WI38 (cell line): ENCODE measurements at regions not wholly inside any gene's neighbourhood (a gene's known extent, or its start where the extent isn't known, plus 50 kb on each side); places are given as distances from the start of the nearest gene placed in this dataset.
"Not testable (repeated sequence)": the region's sequence is repeated elsewhere in the genome, so short reads cannot be mapped to it uniquely, and the experiment has no call there.

ENCODE experiments used
- H3K4me3 ChIP-seq: 2 replicates; pipeline ENCODE4 v1.5.1; 2011; ENCODE audit warnings: low read depth, mild to moderate bottlenecking, control low read depth, low read length
- CTCF ChIP-seq: IDR thresholded peaks from 2 replicates; pipeline ENCODE4 v1.5.1; 2012; ENCODE audit warnings: low read depth, mild to moderate bottlenecking, control low read depth, low read length

DNA sequence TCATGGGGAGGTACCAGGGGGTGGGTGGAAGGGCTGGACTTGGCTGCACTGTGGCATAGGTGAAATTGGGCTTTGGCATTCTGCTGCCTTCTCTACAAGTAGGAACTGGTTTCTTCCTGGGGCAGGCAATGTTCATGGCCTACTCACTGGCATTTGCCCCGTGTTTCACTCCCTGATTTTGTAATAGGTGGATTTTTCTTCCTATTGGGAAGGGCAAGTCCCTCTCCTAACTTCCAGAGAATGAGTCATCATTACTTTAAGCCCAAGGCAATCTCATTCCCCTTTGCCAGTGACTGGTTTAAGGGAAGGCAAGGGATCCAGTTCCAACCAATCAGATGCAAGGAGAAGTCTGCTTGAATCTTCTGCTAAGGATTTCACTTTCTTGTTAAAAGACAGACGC, 67.9 kb upstream of the ANKRD55 start:
- no peak overlapping the region for H3K4me3 ChIP-seq
- no peak for TF ChIP-seq CTCF

GRCh38 chr5:56299212-56299611, 66.1 kb upstream of the ANKRD55 start:
- TF ChIP-seq CTCF = no peak
- H3K4me3 ChIP-seq = no peak overlapping the region

- no peak for TF ChIP-seq CTCF
- no peak overlapping the region for H3K4me3 ChIP-seq
Observed at GRCh38 chr5:56298336-56299090, 65.4 kb upstream of the ANKRD55 start.

DNA sequence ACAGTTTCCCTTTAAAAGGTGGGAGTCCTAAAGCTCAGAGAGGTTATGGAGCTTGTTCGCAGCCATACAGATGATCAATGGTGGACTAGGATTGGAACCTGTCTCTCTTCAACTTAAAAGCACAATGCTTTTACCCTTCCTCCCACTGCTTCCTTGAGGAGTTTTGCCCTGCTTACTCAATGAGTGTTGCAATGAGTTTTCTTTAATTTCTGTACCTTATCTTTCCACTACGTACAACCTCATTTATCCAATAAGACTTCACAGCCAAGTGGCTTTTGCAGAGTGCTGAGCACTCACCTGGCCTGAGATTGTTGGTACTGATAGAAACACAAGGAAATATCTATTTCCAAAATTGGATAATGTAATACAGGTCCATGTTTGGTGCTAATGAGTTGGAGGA, 64.7 kb upstream of the ANKRD55 start:
- no peak overlapping the region for H3K4me3 ChIP-seq
- no peak for TF ChIP-seq CTCF

DNA sequence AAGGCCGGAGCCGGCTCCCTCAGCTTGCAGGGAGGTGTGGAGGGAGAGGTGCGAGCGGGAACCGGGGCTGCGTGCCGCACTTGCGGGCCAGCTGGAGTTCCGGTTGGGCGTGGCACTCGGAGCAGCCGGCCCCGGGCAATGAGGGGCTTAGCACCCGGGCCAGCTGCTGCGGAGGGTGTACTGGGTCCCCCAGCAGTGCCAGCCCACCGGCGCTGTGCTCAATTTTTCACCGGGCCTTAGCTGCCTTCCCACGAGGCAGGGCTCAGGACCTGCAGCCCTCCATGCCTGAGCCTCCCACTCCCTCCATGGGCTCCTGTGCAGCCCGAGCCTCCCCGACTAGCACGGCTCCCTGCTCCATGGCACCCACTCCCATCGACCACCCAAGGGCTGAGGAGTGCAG, 62.2 kb upstream of the ANKRD55 start:
- H3K4me3 ChIP-seq = not testable (repeated sequence)

DNA sequence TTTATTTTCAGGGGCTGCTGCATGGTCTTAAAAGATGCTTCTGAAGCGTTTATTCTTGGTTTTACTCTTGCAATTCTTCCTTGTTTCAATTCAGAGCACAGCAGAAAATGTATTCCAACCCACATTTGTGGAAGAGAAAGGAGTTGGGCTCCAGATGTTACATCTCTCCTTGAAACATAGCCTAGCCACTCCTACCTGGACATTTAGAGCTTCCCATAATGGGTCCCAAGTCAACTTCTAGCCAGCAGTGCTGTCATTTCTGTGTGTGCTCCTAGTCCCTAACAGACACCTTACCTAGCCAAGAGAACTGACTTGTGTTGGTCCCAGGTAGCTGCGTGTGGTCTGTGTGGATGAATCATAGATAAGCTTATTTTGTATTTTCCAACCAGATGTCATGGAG, 61.2 kb upstream of the ANKRD55 start:
- H3K4me3 ChIP-seq = no peak overlapping the region
- TF ChIP-seq CTCF = no peak

DNA sequence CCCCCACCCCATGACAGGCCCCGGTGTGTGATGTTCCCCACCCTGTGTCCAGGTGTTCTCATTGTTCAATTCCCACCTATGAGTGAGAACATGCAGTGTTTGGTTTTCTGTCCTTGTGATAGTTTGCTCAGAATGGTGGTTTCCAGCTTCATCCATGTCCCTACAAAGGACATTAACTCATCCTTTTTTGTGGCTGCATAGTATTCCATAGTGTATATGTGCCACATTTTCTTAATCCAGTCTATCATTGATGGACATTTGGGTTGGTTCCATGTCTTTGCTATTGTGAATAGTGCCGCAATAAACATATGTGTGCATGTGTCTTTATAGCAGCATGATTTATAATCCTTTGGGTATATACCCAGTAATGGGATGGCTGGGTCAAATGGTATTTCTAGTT, 59.7 kb upstream of the ANKRD55 start:
- not testable (repeated sequence) for H3K4me3 ChIP-seq

DNA sequence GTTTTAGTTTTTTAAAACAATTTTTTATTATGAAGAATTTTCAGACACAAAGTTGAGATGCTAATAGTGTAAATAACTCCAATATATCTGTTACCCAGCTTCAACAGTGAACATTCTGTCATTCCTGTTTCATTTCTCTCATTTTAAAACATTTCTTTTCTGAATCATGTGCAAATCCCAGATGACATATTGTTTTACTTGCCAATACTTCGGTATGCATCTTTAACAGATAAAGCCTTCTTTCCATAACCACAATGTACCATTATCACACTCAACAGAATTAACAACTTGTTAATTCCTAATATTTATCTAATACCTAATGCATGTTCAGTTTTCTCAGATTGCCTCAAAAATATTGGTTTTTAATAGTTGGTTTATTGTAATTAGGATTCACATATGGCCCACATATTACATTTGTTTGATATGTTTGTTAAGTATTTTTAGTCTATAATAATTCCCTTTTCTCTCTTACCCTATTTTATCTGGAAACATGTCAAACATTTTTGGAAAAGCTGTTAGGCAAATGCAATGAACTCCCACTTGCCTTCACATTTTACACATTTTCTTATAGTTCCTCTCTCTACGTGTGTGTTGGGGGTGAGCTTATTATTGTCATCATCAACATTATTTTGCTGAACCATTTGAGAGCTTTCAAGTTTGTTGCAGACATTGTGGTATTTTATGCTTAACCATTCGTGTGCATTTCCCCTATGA, 58.7 kb upstream of the ANKRD55 start:
- H3K4me3 ChIP-seq = no peak overlapping the region
- no peak for TF ChIP-seq CTCF
